GM12892 (cell line): ENCODE measurements at regions not wholly inside any gene's neighbourhood (a gene's known extent, or its start where the extent isn't known, plus 50 kb on each side); places are given as distances from the start of the nearest gene placed in this dataset.

Source experiments
- DNase-seq: peaks from one replicate; pipeline ENCODE4 v3.0.0; 2011; ENCODE audit not compliant: insufficient read length
- FAIRE-seq: peaks from 2 replicates; lab custom pipeline; 2011; peaks lifted over from hg19 to GRCh38; lab: Jason Lieb, UNC
- POLR2A ChIP-seq: IDR thresholded peaks from 2 replicates; pipeline ENCODE4 v1.6.1; 2011; ENCODE audit warnings: low read depth, low read length, control low read depth
- POLR2AphosphoS5 ChIP-seq: IDR thresholded peaks from 2 replicates; pipeline ENCODE4 v1.6.1; 2011; ENCODE audit warnings: low read depth, low read length, control low read depth
- TAF1 ChIP-seq: IDR thresholded peaks from 2 replicates; pipeline ENCODE4 v1.6.1; 2011; ENCODE audit warnings: low read depth, mild to moderate bottlenecking, control low read depth, low read length, borderline replicate concordance

DNA sequence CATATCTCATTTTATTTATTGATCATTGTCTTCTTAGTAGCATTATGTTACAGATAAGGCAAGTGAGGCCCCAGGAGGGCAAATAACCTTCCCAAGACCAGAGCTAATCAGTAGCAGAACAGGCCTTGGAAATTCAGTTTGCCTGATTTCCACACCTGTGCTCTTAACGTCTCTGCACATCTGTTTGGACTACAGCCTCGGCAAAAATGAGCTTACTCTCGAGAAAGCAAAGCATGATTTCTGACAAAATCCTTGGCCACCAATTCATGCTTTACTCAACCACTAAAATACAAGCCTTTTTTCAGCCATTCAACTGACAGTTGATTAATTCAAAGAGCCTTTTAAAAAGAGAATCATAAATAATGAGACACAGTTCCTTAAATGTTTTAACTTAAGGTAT lies 309.3 kb upstream of the HTR2A start:
- no peak for FAIRE-seq
- DNase-seq: no peak
- TF ChIP-seq POLR2A (no peak), POLR2AphosphoS5 (no peak), TAF1 (no peak)

DNA sequence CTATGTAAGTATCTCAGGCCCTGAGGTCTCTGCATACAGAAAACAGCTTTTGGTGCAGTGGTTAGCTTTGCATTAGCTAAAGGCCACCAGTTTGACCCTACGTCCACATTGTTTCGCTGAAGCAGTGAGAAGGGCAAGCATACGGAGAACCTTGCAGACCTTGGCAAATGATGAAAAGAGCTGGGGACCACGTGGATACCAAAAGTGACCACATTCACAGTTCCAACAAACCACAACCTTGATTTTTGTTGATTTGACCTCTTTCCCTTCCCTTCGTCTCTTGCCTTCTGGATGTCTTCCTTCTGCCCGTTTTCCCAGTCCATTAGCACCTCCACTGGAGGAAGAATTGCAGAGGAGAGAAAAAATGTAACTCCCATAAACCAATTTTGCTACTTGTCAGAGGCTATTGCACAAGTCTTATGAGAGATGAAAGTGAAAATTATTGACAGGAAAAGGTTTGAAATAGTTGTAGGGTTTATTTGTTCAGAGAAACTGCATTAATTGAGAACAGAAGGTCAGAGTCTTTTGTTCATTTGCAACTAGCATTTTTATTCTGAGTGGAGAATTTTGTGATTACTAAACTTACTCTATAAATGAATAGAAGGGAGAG lies 293.9 kb upstream of the HTR2A start:
- TF ChIP-seq POLR2A (no peak), POLR2AphosphoS5 (no peak), TAF1 (no peak)

DNA sequence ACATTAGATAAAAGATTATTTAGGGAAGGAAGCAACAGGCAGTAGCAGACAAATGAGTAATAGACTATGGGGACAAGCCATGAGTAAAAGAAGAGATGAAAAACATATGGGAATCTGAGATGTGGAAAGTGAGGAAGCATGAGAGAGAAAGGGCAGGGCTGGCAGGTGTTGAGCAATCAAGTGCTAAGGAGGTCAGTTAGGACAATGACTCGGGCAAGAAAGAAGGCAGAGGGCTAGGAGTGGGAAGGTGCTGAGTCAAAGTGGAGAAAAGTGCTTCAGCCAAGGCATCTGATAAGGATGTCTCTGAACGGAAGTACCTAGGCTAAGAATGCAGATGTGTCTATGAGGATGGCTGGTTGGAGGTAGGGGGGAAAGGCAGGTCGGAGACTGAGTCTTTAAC lies 291.9 kb upstream of the HTR2A start:
- FAIRE-seq (peak; percentile 21), DNase-seq (no peak)
- TF ChIP-seq TAF1: no peak
- no peak for TF ChIP-seq POLR2AphosphoS5
- no peak for TF ChIP-seq POLR2A

More for the DNA sequence above, 293.9 kb upstream of the HTR2A start:
- no peak for FAIRE-seq
- no peak for DNase-seq

DNA sequence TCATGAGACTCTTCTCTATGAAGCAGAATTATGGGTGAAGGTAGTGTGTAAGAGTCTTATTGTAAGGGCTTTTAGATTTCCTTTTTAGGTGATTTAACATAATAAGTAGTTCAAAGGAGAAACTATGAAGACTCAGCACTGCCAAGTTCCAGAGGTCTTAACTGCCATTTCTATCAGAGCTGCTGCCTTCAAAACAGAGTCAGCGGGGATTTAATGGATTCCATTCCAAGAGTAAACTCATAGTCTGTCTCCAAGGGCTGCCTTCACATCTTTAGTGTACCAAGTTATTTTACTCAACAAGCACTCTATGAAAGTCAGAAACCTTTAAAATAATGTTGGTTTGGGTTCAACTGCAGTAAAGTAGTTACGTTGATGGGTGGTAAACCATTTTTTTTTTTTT lies 289.6 kb upstream of the HTR2A start:
- no peak for TF ChIP-seq POLR2A
- no peak for TF ChIP-seq TAF1
- no peak for TF ChIP-seq POLR2AphosphoS5
- no peak for DNase-seq
- no peak for FAIRE-seq

DNA sequence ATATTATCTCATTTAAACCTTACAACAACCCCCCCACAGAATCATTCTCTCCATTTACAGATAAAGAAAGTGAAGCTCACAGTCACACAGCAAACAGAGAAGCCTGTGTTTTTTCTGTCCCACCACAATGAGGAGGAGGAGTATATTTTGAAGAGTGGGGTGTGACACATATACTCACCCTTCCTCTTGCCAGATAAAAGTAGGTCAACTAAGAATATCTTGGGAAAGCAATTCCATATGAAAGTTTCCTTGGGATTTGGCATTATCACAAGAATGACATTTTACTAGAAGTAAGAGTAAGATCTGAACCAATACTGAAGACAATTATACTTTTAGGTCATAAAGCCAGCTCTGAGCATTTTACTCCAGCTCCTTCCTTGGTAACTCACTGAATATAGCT lies 287.5 kb upstream of the HTR2A start:
- TF ChIP-seq POLR2AphosphoS5: no peak
- no peak for TF ChIP-seq POLR2A
- no peak for TF ChIP-seq TAF1

DNA sequence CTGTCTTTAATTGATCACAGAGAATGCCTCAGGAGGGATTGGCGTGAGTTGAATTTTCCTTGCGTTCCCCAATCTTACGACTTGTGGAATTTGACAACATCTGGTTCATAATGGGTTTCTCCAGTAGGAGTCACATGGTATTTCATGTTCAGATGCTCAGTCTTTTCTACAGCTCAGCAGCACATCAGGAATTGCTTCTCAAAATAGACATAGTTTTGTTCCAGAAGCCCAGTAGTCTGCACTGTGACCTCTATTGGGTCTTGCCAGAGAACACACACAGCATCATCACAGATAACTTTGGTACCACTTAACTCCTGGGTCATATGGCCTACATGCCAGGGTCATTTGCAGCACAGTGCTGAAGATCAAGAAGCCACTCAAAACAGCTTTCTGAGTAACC lies 282.5 kb upstream of the HTR2A start:
- no peak for TF ChIP-seq POLR2A
- no peak for TF ChIP-seq TAF1
- no peak for TF ChIP-seq POLR2AphosphoS5
- FAIRE-seq (no peak), DNase-seq (no peak)

More for the DNA sequence above, 287.5 kb upstream of the HTR2A start:
- no peak for FAIRE-seq
- DNase-seq: no peak

DNA sequence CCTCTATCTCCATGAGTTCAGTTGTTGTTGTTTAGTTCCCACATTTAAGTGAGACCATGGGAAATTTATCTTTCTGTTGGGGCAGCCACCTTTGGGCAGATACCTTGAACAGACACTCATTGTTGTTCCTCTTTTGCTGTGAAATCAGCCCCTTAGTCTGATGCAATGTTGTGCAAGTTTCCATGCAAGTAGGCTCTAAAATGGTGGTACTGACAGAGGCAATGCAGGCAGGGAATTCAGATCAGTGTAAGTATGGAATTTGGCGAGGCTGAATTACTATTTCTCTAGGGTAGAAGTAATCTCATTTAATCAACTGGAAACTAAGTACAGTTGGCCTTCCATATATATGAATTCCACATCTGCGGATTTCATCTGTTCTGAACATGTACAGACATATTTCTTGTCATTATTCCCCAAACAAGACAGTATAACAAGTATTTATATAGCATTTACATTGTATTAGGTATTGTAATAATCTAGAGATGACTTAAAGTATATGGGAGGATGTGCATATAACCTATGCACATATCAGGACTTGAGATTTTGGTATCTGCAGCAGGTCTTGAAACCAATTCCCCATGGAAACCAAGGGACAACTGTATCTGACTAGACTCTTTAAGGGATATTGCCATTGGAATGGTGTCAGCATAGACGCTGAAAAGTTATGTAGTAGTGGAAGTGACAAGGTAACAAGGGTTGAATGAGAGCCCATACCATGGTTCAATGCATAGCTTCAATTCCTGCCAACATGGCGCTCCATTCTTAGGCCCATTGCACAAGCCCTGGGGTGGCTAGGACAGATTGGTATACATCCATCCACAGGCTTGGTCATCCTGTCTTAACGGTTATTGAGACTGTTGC lies 281.5 kb upstream of the HTR2A start:
- TF ChIP-seq POLR2AphosphoS5 (no peak), TAF1 (no peak), POLR2A (no peak)
- FAIRE-seq (peak; percentile 38), DNase-seq (no peak)

DNA sequence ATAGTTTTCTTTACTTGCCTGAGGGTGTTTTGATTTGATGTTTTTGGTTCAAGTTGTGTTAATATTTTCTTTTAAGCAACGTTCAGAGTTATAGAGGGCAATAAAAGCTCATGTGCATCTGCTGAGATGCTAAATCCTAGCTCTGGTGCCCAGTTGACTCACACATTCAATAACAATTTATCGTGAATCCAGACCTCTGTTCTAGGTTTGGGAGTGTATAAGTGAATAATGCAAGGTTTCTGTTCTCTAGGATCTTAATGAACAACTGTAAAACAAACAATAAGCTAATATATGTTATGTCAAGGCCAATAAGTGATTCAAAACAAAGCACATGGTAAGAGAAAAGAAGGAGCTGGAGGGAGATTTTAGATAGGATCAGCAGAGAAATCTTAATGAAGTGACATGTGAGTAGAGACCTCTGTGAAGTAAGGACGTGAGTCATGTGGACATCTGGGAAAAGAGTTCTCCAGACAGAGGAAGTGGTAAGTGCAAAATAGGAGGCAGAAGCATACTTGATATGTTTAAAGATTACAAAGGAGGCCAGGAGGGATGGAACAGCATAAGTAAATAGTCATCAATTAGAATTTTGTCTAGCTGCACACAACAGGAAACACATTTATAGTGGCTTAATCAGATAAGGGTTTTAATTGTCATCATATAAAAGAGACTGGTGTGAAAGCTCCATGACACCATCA lies 278.5 kb upstream of the HTR2A start:
- FAIRE-seq (no peak), DNase-seq (no peak)

DNA sequence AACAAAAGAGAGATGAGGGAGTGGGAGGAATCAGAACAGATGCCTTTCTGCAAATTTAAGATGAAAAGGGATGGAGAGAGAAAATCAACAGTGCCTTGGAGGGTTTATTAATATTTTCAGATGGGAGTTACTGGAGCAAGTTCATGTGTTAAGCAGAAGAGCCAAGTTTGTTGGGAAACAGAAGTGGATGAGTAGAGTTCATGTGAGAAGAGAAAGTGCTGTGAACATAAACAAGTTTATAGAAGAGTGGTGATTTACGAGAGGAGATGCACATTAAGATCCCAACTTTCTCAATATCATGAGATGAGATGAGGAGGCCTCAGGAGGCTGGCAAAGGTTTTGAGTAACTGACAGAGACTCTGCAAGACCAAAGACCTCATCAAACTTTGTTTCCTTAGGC lies 274.1 kb upstream of the HTR2A start:
- TF ChIP-seq POLR2AphosphoS5 (no peak), TAF1 (no peak)
- no peak for FAIRE-seq

More for the DNA sequence above, 278.5 kb upstream of the HTR2A start:
- no peak for TF ChIP-seq POLR2AphosphoS5
- TF ChIP-seq POLR2A: no peak
- no peak for TF ChIP-seq TAF1

DNA sequence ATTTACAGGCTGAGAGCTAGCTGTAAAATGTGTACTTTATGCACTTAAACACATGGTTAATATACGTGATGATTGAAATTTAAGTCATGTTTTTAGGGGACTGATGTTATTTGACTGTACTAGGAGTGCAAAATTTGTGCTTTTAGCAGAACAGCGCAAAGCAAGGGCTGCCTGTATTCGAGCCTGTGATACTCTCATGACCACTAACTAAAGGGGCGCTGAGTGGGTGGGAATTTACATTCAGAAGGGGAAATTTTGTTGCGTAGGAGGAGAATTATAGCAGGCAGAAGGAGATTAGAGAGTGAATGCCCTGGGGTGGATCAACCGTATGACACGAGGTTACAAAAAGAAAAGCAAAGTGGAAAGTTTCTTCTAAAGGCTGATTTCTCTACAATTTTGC lies 271.8 kb upstream of the HTR2A start:
- TF ChIP-seq POLR2AphosphoS5 (no peak), TAF1 (no peak), POLR2A (no peak)
- FAIRE-seq: no peak
- no peak for DNase-seq

More for the DNA sequence above, 274.1 kb upstream of the HTR2A start:
- DNase-seq: no peak

DNA sequence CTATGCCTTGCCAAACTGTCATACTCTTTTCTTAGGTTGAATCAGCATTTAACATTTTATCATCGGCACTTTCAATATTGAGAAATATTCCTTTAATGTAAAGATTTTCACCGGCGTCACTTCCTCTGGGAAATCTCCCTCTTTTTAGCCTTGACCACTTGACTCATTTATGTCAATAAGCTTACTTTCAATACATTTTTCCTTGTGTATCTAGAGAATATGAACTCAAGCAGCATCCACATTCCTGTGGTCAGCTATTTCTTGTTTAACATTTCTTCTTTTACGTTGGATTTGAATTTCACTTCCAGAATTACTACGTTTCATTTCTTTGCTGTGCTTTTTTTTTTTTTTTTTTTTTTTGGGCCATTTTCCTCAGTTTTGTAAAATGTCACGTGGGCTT lies 271.2 kb upstream of the HTR2A start:
- no peak for DNase-seq
- FAIRE-seq: no peak
- TF ChIP-seq POLR2AphosphoS5: no peak
- no peak for TF ChIP-seq POLR2A
- TF ChIP-seq TAF1: no peak

DNA sequence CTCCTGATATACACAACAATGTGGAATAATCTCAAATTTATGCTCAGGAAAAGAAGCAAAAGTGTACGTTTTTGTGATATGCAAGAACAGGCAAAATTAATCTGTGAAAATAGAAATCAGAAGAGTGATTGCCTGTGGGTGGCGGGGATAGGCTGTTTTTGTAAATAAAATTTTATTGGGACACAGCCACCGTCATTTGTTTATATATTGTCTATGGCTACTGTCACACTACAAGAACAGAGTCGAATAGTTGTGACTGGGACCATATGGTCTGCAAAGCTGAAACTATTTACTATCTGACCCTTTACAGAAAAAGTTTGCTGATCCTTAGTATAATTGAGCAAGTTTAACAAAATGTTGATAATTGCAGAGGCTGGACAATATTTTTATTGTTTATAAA lies 269.5 kb upstream of the HTR2A start:
- no peak for DNase-seq
- no peak for FAIRE-seq
- TF ChIP-seq TAF1 (no peak), POLR2AphosphoS5 (no peak), POLR2A (no peak)
